ENCODE measurements at regions not wholly inside any gene's neighbourhood (a gene's known extent, or its start where the extent isn't known, plus 50 kb on each side); places are given as distances from the start of the nearest gene placed in this dataset.

GRCh38 chr14:44791730-44792129 is 170.0 kb downstream of the KLHL28 start:
- WGBS, 5 donors, result 84 to 94% (median 87%) methylated on average over 3 of the region's 3 CpGs
- Histone ChIP-seq H3K9me3 (no peaks in the 10 kb centered on the region), H3K27me3 (replicated peaks in 1 of 7) (no peaks in the 10 kb centered on the region), H3K4me3 (no peak overlapping the region), H3K27ac (no peak overlapping the region), H3K4me1 (no peaks in the 10 kb centered on the region), H3K36me3 (no peaks in the 10 kb centered on the region)
- TF ChIP-seq POLR2A (IDR thresholded peaks at IDR 0.05), result no peak
- DNase-seq, result no peak
- intact Hi-C loops (cut with DNase I; ENCODE audit: low total_unique reads), result no loop called here

DNA sequence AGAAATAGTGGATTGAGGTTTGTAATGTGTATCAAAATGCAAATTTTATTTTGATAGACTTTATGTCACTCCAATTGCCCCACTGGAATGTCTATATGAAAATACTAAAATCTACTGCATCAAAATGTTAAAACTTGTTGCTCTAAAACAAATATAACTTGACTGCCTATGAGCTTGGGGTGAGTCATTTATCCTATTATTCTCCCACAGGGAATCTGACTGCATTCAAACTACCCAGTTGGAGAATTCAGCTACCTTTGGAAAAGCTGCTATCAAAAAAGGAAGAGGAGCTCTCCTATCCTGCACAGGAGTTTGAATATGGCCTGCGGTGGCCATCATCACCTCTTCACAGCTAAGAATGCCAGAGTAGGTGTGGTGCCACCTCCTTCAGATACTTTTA is 173.1 kb downstream of the KLHL28 start:
- no peaks in the 10 kb centered on the region for H3K36me3 ChIP-seq
- intact Hi-C loops (cut with DNase I; ENCODE audit: low total_unique reads), result no loop called here
- no peak for DNase-seq
- no peak overlapping the region for H3K4me3 ChIP-seq
- H3K4me1 ChIP-seq, result no peaks in the 10 kb centered on the region
- H3K27ac ChIP-seq, result no peak overlapping the region
- H3K9me3 ChIP-seq, result no peaks in the 10 kb centered on the region
- TF ChIP-seq POLR2A (IDR thresholded peaks at IDR 0.05), result no peak
- TF ChIP-seq POLR2AphosphoS5 (IDR thresholded peaks at IDR 0.05), result no peak
- TF ChIP-seq, protein P1, sequence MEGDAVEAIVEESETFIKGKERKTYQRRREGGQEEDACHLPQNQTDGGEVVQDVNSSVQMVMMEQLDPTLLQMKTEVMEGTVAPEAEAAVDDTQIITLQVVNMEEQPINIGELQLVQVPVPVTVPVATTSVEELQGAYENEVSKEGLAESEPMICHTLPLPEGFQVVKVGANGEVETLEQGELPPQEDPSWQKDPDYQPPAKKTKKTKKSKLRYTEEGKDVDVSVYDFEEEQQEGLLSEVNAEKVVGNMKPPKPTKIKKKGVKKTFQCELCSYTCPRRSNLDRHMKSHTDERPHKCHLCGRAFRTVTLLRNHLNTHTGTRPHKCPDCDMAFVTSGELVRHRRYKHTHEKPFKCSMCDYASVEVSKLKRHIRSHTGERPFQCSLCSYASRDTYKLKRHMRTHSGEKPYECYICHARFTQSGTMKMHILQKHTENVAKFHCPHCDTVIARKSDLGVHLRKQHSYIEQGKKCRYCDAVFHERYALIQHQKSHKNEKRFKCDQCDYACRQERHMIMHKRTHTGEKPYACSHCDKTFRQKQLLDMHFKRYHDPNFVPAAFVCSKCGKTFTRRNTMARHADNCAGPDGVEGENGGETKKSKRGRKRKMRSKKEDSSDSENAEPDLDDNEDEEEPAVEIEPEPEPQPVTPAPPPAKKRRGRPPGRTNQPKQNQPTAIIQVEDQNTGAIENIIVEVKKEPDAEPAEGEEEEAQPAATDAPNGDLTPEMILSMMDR (IDR thresholded peaks at IDR 0.05 in 8 of 11, conservative IDR thresholded peaks at IDR 0.05 in 3 of 11), result no peak
- H3K27me3 ChIP-seq (replicated peaks in 1 of 7), result no peaks in the 10 kb centered on the region
- 83 to 97% (median 87%) methylated on average over 1 of the region's 1 CpG for WGBS, 5 donors

DNA sequence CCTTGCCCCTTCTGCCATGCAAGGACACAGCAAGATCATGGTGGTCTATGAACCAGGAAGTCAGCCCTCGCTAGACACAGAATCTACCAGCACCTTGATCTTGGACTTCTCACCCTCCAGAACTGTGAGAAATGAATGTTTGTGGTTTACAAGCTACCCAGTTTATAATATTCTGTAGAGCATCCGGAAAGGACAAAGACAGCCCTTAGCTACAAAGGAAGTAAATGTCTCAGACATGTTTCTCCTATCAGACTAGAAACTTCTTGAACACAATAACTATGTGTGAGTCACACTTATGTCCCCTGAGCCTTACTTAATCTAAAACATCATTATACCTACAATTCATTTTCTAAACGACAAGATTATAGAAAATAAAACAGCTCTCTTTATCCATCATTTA is 176.7 kb downstream of the KLHL28 start:
- Histone ChIP-seq H3K4me1 (no peaks in the 10 kb centered on the region), H3K36me3 (no peaks in the 10 kb centered on the region), H3K9me3 (no peaks in the 10 kb centered on the region), H3K4me3 (no peak overlapping the region), H3K27ac (no peak overlapping the region), H3K27me3 (replicated peaks in 1 of 7) (no peaks in the 10 kb centered on the region)
- TF ChIP-seq, protein P1 (IDR thresholded peaks at IDR 0.05 in 8 of 11, conservative IDR thresholded peaks at IDR 0.05 in 3 of 11), result no peak
- TF ChIP-seq POLR2AphosphoS5 (IDR thresholded peaks at IDR 0.05) (no peak), POLR2A (IDR thresholded peaks at IDR 0.05) (no peak)
- intact Hi-C loops (cut with DNase I; ENCODE audit: low total_unique reads), result no loop called here
- no peak for DNase-seq
- 71 to 79% (median 75%) methylated on average over 3 of the region's 3 CpGs for WGBS, 5 donors

DNA sequence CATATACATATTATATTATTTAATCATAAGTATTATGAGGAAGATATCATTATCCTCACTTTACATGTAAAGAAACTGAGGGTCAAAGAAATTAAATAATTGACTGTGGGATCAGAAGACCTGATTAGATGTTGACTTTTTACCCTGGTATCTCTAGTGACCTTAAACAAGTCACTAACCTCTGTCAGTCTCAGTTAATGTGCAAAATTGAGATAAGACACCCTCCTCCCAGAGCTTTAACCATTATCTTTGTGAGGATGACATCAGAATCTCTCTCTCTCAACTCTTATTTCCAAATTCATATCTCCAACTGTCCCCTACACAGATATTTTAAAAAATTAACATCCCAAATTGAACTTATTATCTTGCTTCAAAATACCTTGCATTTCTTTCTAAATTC is 177.8 kb downstream of the KLHL28 start:
- TF ChIP-seq POLR2A (IDR thresholded peaks at IDR 0.05), result no peak
- DNase-seq, result no peak
- no peaks in the 10 kb centered on the region for H3K36me3 ChIP-seq
- intact Hi-C loops (cut with DNase I; ENCODE audit: low total_unique reads), result no loop called here
- H3K27ac ChIP-seq, result no peak overlapping the region
- no peak overlapping the region for H3K4me3 ChIP-seq
- no peaks in the 10 kb centered on the region for H3K27me3 ChIP-seq (replicated peaks in 1 of 7)
- H3K4me1 ChIP-seq, result no peaks in the 10 kb centered on the region
- H3K9me3 ChIP-seq, result no peaks in the 10 kb centered on the region

GRCh38 chr14:44782775-44783238 is 178.9 kb downstream of the KLHL28 start:
- Histone ChIP-seq H3K4me1 (no peaks in the 10 kb centered on the region), H3K9me3 (no peaks in the 10 kb centered on the region), H3K36me3 (no peaks in the 10 kb centered on the region), H3K27ac (no peak overlapping the region), H3K4me3 (no peak overlapping the region), H3K27me3 (replicated peaks in 1 of 7) (no peaks in the 10 kb centered on the region)
- no peak for DNase-seq
- no peak for TF ChIP-seq POLR2A (IDR thresholded peaks at IDR 0.05)
- TF ChIP-seq, protein P1 (IDR thresholded peaks at IDR 0.05 in 8 of 11, conservative IDR thresholded peaks at IDR 0.05 in 3 of 11), result no peak
- no peak for TF ChIP-seq POLR2AphosphoS5 (IDR thresholded peaks at IDR 0.05)
- intact Hi-C loops (cut with DNase I; ENCODE audit: low total_unique reads), result no loop called here
- 51 to 58% (median 53%) methylated on average over 1 of the region's 1 CpG for WGBS, 5 donors
